HG02884 (cell line): ENCODE measurements at regions not wholly inside any gene's neighbourhood (a gene's known extent, or its start where the extent isn't known, plus 50 kb on each side); places are given as distances from the start of the nearest gene placed in this dataset.

Experiments
- ATAC-seq: cut with Tn5 transposase; IDR thresholded peaks from one replicate; pipeline ENCODE4 v1.9.1; 2021; ENCODE audit warnings: mild to moderate bottlenecking, moderate library complexity; ENCODE audit not compliant: unreplicated experiment

GRCh38 chr12:91863702-91864101 is 281.9 kb downstream of the BTG1 start:
- ATAC-seq = no peak

- no peak for ATAC-seq
These were observed 284.1 kb downstream of the BTG1 start for GRCh38 chr12:91861554-91861953.

GRCh38 chr12:91859347-91859746 is 286.3 kb downstream of the BTG1 start:
- ATAC-seq = no peak

GRCh38 chr12:91857813-91858542 is 287.7 kb downstream of the BTG1 start:
- ATAC-seq = no peak

GRCh38 chr12:91854725-91855124 is 290.9 kb downstream of the BTG1 start:
- no peak for ATAC-seq

DNA sequence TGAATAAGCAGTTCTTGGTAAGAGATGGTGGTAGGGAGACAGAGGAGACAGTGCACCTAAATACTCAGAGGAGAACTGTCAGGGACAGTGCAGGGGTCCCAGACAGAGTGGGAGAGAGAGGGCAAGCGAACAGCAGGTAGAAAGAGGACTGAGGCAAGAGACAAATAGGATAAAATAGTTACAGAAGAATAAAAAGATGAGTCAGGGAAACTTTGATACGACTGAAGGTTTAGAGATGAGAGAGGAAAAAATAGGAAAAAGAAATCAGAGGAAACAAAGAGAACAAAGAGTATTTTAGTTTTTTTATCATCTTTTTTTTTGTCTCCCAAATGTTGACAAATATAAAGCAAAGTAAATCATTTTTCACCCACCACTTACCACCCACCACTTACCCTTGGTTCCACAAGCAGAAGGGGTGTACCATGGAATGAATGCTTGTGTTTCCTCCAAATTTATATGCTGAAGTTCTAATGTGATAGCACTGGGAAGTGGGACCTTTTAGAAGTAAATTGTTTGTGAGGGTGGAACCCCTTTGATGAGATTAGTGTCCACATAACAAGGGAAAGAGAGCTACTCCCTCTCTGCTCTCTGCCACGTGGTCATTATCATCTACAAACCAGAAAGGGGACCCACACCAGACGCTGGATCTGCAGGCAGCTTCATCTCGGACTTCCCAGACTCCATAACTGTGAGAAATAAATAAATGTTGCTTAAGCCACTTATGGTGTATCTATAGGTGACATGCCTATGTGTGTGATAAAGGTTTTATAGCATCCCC is 292.1 kb downstream of the BTG1 start:
- ATAC-seq = no peak

GRCh38 chr12:91852634-91853033 is 293.0 kb downstream of the BTG1 start:
- ATAC-seq = no peak

DNA sequence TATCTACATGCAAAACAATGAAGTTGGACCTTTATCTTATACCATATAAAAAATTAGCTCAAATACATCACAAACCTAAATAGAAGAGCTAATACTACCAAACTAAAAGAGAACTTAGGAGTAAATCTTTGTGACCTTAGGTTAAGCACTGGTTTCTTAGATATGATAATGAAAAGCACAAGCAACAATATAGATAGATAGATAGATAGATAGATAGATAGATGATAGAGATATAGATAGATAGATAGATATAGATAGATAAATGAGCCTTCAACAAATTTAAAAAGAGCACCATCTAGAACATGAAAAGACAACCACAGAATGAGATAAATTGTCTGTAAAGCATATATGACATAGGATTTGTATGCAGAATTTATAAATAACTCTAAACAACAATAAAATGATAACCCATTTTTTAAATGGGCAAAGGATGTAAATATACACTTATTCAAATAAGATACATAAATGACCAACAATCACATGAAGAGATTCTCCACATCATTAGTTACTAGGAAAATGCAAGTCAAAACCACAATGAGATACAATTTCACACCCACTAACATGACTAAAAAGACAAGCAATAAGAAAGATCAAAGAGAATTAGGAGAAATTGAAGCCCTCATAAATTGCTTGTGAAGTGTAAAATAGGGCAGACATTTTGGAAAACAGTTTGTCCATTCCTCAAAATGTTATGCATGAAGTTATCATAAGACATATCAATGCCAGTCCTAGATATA is 293.7 kb downstream of the BTG1 start:
- no peak for ATAC-seq

- ATAC-seq = peak; percentile 60
These were observed 299.1 kb downstream of the BTG1 start for GRCh38 chr12:91846466-91847055.

GRCh38 chr12:91845365-91845764 is 300.3 kb downstream of the BTG1 start:
- no peak for ATAC-seq

- no peak for ATAC-seq
These were observed 303.8 kb downstream of the BTG1 start for GRCh38 chr12:91841822-91842221.

- no peak for ATAC-seq
These were observed 308.9 kb downstream of the BTG1 start for GRCh38 chr12:91836696-91837095.

DNA sequence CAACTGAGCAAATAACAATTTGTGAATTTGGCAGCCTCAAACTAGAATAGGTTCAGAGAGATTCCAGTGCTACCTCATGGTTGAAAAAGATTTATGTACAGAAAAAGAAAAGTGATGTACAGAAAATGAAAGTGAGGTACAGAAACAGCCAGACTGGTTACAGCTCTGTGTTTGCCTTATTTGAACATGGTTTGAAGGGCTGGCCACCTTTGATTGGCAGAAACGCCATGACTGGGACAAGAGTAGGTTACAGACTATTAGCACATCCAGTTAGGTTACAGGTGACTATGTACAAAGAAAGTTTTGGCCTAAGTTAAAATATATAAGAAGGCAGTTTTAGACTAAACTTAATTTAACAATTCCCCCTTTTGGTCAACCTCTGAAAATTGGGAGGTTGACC is 309.4 kb downstream of the BTG1 start:
- no peak for ATAC-seq

DNA sequence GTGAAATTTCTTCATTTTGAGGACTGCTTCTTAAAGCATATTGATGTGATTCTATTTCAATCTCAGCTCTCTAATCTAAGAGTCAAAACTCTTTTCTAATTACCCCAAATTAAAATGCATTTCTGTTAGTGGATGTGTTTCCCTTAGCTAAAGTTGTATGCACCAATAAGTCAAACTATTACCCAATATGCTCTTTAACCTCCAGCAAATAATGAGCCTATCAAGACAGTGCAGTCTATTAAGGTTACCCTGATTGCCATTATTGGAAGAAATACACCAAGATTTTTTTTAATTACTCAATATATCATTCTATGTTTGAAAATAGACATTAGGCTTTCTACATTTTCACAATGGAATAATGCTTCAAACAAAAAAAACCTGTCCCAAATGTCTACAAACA is 310.0 kb downstream of the BTG1 start:
- no peak for ATAC-seq

GRCh38 chr12:91833780-91834359 is 311.8 kb downstream of the BTG1 start:
- peak; percentile 54 for ATAC-seq

GRCh38 chr12:91825999-91826398 is 319.6 kb downstream of the BTG1 start:
- no peak for ATAC-seq

DNA sequence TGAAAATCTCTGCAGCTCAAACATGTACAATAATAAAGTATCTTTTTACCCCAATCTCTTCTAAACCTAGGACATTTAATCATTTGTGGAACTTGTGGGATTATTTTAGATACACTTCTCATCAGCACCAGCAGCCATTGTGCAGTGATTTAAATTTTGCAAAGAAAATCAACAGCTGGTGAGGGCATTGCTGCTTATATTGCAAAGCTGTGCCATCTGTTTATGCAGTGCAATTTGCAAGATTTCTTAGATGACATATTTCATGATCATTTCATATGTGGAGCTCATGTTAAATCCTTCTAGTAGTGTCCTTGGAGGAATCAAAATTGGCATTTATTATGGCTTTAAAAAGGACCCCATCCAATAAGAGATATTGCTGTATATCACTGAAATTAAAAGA is 320.7 kb downstream of the BTG1 start:
- no peak for ATAC-seq

- no peak for ATAC-seq
These were observed 326.6 kb downstream of the BTG1 start for GRCh38 chr12:91819132-91819447.

GRCh38 chr12:91818227-91819131 is 327.2 kb downstream of the BTG1 start:
- no peak for ATAC-seq

DNA sequence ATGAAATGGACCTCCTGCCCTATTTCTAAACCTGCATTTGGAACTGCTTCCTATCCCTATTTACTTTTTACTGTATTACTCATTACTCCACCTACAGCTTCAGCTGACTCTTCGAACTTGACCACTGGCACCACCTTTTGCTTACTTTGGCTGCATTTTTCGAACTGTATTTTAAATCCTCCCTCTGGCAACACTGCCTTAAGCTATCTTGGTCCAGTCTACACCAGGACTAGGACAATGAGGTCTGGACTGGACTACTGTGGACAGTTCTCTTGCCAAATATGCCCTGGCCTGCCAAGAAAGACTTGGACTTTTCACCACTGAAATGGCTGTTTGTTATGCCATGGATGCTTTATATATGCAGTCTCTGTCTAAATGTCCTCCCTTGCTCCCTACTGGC is 328.1 kb downstream of the BTG1 start:
- no peak for ATAC-seq
